HK-2 (cell line): ENCODE measurements at regions not wholly inside any gene's neighbourhood (a gene's known extent, or its start where the extent isn't known, plus 50 kb on each side); places are given as distances from the start of the nearest gene placed in this dataset.
A peak's percentile ranks its signal among the peaks of the same experiment; 100 is the strongest.
"Not testable (repeated sequence)": the region's sequence is repeated elsewhere in the genome, so short reads cannot be mapped to it uniquely, and the experiment has no call there.

Experiments
- DNase-seq: peaks from one replicate; pipeline ENCODE4 v3.0.0-alpha.2; 2018; ENCODE audit not compliant: unreplicated experiment

DNA sequence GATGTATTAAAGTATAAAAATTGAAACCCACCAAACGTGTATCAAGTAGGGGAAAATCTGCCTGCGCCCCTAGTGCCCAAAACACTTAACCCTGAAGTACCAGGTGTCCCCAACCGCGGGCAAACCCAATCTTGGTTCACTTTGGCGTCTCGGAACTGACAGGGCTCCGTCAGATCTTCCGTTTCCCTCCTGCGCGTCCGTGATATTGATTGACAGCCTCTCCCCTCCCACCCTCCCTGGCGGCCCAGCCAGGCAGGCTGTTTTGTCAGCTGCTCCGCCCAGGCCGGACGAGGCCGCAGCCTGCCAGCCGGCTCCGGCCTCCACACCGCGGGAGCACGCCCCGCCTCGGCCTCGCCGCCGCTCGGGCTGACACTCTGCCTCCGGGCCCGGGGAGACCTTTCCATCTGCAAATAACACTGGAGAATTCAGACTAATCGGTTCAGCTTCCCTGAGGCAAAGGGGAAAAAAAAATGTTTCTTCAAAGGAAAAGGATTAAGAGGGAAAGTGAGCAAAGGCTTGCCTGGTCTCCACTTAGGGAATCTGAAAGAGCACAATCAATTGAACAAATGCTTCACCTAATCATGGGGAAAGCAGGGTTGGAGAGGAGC, 234.9 kb upstream of the MCHR2 start:
- peak; percentile 86 for DNase-seq

DNA sequence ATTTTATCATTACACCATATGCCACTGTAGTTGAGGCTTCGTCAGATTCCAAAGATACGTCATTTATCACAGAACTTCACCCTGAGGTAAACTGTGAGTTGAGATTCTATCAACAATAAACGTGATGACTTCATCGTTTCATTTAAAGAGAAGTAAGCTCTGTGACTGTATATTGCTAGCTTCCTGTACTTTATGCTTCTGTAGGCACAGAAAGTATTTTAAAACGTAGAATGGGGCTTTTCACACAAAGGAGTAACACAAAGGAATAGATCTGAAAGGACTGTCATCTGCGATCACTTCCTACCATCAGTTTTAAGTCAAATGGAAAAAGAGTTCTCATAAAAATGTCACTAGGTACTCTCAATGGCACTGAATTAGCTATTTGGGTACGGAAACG, 234.4 kb upstream of the MCHR2 start:
- DNase-seq: no peak

DNA sequence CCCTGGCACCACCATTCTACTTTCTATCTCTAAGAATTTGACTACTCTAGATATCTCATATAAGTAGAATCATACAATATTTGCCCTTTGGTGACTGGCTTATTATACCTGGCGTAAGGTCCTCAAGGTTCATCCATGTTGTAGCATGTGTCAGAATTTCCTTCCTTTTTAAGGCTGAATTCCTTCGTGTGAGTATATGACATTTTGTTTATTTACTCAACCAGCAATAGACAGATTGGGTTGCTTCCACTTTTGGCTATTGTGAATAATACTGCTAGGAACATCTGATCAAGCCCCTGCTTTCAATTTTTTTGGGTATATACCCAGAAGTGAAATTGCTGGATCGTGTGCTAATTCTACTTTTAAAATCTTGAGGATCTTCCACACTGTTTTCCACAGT, 232.8 kb upstream of the MCHR2 start:
- DNase-seq: no peak

DNA sequence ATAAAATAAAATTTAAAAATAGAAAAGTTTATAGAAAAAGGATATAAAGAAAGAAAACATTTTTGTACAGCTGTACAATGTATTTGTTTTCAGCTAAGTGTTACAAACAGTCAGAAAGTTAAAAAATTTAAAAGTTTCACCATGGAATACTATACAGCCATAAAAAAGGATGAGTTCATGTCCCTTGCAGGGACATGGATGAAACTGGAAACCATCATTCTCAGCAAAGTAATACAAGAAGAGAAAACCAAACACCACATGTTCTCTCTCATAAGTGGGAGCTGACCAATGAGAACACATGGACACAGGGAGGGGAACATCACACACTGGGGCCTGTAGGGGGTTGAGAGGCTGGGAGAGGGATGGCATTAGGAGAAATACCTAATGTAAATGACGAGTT, 229.9 kb upstream of the MCHR2 start:
- DNase-seq: not testable (repeated sequence)

DNA sequence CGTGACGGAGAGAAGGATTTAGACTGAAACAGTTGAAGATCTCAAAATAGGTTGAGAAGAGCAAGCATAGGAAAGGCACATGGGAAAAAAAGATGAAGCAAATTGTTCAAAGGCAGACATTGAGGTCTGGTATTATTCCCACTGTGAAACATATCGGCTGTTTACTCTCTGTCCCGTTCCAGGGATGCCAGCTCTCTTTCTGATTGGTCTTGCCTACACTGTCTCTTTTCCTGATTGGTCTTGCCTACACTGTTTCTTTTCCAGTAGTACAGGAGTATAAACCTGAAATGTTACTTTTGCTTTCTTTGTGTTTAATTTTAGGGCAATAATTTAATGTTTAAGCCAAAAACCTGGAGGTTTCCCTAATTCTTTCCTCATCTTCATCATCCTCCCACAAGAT, 226.5 kb upstream of the MCHR2 start:
- DNase-seq: no peak

DNA sequence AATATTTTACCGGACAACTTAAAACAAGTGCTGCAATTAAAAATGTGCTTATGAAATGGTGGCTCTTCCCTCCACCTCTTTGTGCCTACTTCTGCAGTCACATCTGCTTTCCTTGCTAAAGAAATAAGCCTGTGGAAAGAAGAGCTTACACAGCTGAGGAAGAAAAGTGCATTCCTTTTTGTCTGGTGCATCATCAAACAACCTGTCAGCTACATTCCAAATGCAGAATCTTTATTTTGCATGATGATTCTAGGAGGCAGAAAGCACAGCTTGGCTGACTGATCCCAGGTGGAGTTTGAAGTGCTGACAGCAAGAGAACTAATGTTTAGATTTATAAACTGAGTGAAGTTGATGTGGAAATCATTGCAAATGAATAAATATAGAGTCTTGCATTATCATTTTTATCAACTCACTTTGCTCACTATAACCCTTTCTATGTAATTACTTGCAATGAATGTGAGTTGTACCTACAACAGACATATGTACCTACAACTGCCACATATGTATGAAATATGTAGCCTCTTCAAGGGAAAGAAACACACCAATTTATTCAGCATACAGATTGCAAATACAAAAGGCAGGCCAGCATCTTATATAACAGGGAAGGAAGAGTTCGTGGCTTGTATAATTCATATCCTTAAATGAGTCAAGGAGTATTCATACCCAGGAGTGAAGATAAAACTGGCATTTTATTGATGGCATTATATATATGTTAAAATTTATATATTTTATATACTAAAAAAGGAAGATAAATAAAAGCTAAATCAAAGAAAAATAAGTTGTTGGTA, 223.4 kb upstream of the MCHR2 start:
- DNase-seq: no peak

DNA sequence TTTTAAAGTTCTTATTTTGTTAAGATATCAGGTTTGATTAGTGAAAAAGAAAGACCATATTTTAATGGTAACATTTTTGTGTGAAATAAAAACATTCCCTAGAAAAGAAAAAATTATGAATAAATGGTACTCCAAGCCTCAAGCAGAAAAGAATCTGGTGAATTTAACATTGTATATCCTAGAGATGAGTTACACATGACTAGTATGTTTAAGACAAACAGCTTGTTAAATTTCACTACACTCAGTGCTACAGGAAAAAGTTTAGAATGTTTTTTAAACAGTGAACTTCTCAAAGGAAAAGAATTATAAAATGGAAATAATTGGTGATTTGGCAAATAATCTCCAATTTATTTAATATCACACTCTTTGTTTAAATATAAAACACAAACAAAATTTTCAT, 222.7 kb upstream of the MCHR2 start:
- no peak for DNase-seq

DNA sequence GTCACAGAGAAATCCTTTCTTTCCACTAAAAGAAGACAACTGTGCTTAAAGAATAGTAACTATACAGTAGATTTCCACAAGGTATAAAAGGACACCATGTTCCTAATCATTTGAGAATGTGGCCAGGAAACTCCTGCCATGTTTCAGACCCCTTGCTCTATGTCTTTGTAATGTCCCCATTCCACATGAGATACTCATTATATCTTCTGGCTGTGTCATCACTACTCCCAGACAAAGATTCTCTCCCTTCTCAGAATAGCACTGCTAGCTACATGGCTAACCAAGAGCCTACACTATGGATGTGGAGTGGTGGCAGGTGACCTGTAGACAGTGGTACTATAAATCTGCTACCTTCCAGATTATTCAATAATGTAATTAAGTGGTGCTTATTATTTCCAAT, 218.1 kb upstream of the MCHR2 start:
- no peak for DNase-seq

DNA sequence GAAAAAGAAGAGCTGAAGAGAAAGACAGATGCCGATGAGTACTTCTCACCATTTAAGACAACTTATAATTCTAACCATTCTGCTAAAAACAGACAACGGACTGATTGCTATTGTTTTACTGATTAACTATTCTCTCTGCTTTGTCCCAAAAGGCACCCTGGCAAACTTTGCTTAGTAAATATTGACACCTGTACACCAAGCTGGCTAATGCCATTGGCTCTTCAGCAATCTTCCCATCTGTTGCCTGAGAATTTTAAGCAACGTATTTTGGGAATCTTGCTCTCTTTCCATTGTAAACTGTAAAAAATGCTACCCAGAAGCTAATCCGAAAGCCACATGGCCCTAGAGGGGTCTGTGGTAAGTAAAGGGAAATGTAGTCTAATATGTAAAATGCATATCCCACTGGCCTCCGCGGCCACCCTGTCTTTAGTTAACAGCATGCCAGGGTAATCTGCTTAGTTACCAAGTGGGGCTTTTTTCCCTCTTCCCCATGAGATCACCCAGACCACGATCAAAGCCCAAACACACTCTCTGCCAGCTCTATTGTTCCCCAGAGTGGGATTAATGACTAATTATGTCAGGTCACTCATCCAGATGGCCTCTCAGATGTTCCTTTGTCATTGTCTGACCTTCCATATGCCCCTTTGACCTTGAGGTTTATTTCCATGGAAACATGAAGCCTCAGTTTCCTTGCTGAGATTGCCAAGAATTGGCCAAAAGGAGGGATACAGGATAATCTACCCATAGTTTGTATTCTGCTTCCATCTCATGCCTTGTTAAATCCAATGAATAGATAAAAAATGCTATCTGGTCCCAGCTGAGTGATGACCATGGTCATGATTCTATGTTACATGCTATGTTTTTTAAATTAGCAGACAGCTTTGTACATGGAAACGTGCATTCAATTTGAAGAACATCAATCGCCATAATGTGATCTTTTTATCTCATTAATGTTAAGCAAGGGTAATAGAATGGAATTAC, 216.4 kb upstream of the MCHR2 start:
- DNase-seq: no peak

DNA sequence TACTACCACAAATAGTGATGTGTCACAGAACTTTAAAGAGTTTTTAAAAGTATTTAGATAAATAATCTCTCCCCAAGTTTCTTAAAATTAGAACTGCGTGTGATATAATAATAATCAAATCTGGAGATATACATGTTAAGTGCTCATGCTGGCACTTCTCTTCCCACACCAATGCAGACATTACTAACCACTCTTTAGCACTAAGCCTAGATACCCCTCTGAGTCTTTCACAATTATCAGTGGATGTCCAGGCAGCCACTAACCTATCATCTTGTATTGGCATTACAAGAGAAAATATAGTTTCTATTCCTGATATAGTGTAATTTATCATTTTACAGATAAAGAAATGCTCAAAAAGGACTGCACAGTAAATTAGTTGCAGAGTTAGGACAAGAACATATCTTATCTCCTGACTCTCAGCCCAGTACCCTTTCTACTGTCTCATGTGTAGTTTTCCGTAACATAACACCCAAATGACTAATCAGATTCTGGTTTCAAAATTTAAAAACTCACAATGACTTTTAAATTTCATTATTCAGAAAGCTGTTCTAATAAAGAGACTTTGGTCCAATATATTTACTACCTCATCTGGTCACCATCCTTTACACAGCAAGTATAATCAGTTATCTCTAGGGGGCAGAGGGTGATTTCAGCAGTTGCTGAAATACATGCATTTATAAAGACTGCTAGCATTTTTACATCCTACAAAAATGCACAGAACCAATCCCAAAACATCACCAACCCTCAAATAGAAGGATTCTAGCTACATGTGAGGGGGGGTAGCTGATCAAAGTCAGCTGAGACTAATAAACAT, 215.5 kb upstream of the MCHR2 start:
- no peak for DNase-seq

DNA sequence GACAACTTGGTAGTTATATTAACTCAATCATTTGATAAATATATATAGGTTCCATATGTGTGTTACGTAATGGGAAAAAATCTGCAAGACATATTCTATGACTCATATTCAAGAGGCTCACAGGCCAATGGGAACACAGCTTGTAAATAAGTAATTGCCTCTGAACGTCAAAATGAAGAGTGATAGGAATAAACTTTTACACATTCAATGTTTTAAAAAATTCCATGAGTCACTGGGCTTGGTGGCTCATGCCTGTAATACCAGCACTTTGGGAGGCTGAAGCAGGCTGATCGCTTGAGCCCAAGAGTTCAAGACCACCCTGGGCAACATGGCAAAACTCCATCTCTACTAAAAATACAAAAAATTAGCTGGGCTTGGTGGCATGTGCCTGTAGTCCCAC, 209.4 kb upstream of the MCHR2 start:
- peak; percentile 47 for DNase-seq

DNA sequence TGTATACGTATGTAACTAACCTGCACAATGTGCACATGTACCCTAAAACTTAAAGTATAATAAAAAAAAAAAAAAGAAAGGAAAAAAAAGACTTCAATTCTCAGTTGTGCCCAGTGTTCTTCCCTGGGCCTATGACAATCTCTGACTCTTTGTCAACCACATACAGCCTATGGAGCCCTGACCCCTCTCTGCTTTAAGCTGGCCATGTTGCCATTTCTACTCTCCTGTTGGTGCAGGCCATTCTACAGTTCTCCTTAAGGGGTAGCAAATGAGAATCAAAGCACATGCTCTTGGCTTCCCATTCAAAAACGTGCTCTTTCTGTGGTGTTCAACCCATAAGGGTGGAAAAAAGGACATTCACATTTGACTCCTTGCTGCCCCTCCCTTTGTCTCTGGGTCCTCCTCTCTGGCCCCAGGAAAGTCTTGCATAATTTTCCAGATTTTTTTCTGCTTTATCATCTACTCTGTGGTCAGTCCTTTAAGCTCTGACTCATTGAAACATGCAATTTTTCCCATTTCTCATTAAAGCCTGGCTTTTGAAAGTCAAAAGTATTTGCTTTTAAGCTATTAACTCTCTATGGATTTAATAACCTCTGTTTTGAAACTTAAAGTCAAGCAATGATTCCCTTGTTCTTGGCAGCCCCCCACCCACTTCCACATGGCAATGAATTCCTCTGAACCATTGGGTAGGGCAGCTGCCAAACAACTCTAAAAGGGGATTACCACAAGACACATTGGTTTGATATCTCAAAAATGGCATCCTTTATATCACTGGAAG, 208.6 kb upstream of the MCHR2 start:
- peak; percentile 70 for DNase-seq

DNA sequence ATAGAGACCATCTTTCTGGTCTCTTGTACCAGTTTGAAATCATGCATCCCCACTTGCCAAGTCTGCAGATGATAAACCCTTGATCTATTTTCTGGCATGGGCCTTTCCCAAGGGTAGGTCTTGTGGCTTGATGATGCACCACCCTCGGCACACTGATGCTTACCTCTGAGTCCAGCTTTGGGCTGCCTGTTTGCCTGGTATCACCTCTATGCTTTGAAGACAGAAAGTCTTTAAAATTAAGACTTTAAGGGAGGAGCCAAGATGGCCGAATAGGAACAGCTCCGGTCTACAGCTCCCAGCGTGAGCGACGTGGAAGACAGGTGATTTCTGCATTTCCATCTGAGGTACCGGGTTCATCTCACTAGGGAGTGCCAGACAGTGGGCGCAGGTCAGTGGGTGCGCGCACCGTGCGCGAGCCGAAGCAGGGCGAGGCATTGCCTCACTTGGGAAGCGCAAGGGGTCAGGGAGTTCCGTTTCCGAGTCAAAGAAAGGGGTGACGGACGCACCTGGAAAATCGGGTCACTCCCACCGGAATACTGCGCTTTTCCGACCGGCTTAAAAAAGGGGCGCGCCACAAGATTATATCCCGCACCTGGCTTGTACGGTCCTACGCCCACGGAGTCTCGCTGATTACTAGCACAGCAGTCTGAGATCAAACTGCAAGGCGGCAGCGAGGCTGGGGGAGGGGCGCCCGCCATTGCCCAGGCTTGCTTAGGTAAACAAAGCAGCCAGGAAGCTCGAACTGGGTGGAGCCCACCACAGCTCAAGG, 202.4 kb upstream of the MCHR2 start:
- not testable (repeated sequence) for DNase-seq

DNA sequence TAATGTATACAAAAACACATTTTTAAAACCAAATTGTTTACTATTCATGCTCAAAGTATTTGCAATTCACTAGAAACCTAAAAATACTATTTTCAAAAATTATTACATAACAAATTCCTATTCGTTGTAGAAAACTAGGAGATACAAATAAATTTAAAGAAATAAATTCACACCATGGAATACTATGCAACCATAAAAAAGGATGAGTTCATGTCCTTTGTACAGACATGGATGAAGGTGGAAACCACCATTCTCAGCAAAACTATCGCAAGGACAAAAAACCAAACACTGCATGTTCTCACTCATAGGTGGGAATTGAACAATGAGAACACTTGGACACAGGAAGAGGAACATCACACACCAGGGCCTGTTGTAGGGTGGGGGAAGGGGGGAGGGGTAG, 201.2 kb upstream of the MCHR2 start:
- not testable (repeated sequence) for DNase-seq

DNA sequence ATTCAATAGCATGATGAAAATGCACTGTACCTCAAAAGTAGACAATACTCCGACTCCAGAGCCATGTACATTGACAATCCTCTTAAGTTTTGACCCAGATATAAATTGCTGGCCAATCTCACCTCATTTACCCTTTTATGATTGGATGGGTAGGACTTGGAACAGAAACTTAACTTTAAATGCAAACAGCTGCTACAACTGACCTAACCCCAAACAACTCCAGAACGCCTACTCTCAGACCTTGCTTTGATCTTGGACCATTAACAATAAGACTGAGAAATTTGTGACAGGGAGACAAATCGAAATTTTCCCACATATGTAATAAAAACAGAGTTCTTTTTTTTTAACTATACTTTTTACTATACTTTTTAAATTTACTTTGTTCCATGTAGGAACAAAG, 200.5 kb upstream of the MCHR2 start:
- DNase-seq: no peak

DNA sequence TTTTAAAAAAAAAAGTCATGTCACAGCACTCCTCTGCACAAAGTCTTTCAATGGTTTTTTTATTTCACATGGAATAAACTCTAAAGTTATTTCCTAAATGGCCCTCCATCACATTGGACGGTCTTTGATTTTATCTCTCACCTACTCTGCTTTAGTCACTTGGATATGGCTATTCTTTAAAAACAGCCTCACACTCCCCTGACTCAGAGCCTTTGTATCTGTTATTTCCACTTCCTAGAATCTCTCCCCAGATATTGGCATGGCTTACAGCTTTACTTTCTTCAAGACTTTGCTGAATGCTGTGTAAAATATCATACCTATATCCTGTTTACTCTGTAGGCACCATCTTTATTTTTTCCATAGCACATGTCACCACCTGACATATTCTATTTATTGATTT, 194.7 kb upstream of the MCHR2 start:
- DNase-seq: no peak

DNA sequence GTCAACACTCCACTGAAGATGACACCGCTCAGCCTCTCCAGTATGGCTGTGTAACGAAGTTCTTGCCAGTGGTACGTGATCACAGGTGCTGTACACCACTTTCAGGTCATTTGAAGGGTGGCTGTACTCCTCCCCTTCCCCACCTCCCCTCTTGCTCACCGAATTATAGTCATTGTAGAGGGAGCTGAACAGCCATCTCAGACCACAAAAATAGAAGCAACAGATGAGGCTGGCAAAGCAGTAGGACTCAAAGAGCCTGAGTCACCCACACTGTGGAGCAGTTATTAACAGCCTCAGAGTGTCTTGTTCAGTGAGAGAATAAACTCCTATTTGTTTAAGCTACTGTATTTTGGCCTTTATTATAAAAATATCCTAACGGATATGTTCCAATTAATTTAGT, 192.5 kb upstream of the MCHR2 start:
- DNase-seq: no peak

DNA sequence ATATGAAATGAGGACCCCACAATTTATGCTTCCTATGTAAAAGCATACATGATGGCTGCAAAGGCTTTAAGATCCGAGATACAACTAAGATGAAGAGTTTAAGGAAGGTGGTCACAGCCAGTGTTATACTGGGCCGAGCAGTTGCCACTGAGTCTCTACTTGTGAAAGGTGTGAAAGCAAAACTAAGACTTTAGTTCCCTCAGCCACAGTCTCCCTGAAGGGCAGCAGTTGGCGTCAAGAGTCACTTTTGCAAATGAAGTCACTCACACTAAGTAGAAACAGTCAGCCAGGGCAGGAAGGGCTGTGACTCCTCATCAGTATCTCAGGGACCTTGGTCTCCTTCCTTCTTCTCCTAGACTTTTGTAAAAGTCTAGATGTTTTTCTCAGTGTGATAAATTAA, 191.6 kb upstream of the MCHR2 start:
- no peak for DNase-seq

DNA sequence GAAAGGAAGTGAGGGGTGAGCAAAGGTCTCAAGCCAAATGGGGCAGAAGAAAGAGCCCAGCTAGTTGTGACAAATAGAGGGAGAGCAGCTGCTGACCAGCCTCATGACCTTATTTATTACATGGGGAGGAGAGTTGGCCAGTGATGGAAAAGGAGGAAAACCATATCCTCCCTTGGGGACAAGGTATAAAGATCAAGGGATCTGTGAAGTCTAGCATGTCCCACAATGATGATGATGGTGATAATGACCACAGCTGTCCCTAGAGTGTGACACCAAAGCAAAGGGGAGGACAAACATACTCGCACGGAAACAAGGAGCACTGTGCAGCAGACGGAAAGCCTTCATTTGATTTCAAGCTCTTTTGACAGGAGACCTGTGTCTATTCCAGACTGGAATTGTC, 190.4 kb upstream of the MCHR2 start:
- DNase-seq: no peak

DNA sequence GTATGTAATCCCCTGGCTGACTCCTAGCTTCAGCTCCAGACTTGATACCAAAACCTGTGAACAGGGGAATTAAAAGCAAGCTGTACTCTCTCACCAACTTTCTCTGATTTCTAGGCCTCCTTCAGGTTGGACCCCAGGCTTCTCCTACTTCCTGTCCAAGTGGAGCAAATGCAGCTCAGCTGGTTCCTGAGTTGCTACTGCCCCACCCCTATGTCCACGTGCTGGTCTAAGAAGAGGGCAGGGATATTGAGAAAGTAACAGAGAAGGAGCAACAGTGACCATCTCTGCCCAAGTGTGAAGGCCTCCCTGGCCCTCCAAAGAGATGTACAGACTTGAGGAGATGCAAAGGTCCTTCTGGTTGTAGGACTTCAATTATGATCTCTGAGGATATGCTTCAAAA, 188.3 kb upstream of the MCHR2 start:
- no peak for DNase-seq
